A172 (cell line): ENCODE measurements at regions not wholly inside any gene's neighbourhood (a gene's known extent, or its start where the extent isn't known, plus 50 kb on each side); places are given as distances from the start of the nearest gene placed in this dataset.

Source experiments
- DNase-seq: peaks from one replicate; pipeline ENCODE4 v3.0.0-alpha.2; 2015; ENCODE audit warnings: low spot score

DNA sequence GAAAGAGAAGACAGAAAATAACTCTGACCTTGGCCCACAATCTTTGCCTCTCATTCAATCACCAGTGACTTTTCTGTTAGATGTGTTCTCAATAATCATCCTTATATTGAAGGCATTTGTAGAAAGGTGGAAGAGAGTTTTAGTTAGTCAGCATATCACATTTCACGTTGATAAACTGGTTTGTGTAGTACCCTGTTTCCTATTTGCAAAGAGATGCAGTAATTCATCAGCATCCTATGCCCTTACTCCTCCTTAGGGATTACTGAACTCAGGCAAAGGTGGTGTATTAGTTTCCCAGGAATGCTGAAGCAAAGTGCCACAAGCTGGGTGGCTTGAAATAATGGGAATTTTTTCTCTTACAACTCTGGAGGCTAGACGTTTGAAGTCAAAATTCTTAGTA, 145.0 kb downstream of the SPP2 start:
- no peak for DNase-seq

DNA sequence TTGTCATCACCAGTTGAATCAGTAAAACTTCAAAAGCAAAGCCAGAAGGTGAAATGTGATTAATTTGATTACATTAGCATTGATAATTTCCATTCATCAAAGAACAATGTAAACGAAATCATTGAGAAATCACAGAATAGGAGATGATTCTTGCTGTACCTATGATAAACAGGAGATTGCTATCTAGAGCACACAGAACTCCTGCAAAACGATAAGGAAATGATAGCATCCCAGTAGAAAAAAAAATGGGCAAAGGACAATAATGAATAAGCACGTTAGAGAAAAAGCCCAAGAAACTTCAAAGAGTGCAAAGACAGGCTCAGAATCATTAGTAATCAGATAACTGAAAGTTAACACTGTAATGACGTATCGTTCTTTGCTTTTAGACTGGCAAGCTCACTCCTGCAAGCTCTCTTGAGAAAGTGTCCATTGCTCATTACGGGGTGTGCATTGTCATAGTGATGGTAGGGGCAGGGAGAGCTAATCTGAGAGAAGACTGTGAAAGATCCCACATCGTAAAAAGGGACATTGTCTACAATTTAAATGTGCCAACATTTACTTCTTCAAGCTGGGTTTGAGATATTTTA, 143.6 kb downstream of the SPP2 start:
- no peak for DNase-seq

DNA sequence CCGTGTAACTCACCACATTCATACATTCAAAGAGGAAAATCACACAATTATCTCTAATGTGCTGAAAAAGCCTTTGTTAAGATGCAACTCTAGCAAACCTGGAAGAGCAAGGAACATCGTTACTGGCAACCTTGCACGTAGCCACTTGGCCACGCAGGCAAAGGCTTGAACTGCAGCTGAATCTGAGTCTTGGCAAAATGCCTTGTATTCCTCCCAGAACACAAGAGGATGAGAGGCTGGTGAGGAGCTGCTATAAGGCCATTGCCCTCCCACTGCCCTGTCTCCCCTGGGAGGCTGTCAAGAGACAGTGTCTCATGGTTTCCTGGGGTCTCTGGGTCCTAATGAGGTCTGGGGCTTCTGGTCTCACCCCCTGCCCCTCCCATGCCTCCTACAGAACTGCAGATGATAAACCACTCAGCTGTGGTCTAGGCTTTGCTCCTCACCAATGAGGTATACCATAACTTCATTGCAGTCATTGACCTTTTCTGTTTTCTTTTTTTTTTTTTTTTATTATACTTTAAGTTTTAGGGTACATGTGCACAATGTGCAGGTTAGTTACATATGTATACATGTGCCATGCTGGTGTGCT, 141.4 kb downstream of the SPP2 start:
- peak; percentile 60 for DNase-seq

DNA sequence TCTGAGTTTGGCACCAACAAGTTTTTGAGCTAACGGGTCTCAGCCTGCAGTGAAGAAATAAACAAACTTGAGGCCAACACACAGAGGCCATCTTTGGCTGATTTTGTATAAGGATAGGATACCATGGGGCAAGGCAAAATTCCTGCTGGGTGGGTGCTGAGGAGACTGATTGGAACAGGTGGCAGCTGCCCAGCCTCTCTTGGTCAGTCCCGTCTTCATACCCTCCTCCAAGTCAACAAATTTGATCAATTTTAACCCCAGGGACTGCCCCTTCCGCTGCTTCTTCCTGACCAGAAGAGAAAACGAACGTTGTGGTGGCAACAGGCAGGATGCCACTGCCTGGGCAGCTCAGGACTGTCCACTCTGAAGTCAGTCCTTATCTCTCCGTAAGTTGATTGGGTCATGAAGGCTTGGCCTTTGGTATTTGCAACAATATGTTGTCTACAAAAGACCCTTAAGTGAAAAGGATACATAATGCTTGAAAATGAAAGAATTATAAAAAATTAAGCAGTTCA, 139.3 kb downstream of the SPP2 start:
- DNase-seq: no peak

DNA sequence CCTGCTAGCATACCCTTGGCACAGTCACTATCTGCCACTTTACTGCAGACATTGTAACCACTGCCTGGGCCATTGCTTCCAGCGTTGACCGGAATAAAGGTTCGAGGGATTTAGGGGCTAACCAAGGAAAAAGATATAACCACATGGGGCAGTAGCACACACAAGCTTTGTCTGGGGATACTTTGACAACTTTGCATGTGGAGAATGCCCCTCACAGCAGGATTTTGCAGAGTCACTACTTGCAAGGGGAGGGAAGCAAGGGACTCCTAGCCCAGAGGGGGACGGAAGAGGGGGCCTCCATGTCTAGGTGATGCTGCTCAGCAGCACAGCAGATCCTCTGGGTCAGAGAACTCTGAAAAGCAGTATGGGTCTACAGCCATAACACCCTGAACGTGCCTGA, 138.7 kb downstream of the SPP2 start:
- no peak for DNase-seq

DNA sequence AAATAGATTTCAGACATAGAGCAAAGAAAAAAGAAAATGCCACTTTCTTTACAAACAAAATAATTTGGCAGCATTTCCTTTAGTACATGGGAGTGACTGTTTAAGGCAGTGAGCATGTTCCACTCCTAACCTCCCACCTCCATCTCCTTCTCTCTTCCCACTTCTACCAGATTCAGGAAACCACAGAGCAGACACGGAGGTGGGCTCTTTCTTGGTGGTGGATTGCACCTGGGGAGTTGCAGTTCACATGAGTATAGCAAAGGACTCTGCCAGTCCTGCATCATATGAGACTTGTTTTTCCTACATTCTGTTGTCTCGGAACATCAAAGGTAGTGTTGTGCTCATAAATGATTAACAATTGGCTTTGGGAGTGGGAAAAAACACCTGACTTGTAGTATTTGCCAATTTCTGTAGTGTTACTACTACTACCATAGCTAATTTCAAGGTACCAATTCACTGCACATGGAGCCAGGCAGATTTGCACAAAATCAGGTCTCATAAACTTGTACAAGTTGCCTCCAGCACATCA, 137.2 kb downstream of the SPP2 start:
- no peak for DNase-seq

DNA sequence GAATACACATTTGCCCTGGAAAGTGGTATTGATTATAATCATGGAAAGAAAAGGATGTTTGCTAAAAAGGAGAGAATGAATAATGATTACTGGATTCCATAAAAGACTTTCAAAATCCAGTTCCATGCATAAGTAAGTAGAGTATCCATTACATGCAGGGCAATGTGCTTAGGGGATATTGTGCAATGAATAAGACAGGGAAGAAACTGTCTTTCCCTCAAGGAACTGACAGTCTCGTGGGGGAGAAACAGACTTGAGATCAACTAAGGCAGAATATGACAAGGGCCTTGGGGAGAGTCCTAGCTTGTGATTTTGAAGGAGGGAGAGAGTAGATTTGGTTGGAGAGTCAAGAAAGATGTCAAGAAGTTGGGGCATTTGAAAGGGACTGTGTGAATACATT, 130.6 kb downstream of the SPP2 start:
- no peak for DNase-seq

DNA sequence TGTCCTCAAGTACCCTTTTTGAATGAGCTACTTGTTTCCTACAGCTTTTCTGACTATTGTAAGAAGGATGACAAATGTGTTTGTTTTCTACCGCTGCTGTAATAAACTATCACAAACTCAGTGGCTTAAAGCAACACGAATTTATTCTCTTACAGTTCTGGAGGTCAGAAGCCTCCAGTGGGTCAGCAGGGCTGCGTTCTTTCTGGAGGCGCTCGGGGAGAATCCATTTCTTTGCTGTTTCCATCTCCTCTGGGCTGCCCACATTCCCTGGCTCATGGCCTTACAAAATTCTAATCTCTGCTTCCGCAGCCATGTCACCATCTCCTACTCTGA, 128.5 kb downstream of the SPP2 start:
- no peak for DNase-seq

DNA sequence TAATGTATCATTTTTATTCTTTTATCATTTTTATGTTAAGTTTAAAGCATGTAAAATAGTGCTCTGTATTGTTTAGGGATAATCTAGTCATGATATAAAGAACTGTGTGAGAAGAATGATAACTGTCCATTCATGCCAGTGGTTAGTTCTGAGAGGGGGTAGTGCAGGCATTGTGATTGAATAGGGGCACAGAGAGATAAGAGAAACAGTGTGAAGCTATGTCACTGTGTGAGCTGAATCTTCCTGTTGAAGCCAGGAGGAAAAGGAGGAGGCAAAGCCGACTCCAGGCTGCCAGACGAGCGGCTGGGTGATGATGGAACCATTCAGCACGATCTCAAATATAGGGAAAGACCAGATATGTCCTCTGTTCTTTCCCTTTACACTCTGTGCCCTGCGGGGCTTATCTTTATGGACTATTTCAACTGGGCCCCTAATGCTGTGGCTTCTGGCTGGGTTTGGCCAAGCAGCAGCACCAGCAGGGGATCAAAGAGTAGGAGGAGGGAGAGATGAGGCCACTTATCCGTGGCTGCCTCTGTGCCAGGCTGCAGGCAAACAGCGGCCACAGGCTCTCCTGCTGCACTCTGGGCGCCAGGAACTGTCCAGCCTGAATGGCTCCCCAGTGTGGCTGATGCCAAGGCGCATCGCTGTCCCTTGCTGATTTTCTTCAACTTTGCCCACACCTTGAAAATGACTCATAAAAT, 128.0 kb downstream of the SPP2 start:
- DNase-seq: peak; percentile 92

DNA sequence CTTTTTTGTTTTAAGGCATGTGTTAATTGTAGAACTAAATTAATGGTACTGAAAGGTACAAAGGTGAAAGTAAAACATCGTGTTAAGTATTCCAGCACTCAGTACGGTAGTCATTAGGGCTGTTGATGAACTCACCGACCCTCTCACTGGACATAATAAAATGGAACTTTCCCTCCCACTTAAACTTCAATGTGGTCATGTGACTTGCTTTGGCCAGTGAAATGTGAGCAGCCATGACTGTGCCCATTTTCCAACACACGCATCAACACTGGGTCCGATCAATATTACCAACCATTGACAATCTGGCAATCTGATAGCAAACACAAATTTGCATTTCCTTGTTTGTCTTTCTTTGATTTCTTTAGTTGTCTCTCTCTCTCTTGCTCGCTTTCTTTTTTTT, 125.1 kb downstream of the SPP2 start:
- DNase-seq: no peak

DNA sequence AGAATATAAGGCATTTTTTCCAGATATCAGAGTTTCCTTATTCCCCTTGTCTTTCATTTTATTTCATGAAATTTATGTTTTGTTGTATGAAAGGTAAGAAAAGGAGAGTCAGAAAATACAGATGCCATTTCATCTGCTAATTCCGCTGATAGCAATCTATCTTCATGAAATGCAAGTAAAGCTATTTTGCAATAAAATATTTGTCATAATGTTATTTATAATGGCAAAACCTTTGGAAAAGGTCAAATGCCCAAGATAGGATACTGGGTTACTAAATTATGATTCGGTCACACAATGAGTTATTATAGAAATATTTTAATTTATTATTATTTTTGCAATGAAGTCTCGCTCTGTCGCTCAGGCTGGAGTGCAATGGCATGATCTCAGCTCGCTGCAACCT, 124.2 kb downstream of the SPP2 start:
- DNase-seq: no peak

DNA sequence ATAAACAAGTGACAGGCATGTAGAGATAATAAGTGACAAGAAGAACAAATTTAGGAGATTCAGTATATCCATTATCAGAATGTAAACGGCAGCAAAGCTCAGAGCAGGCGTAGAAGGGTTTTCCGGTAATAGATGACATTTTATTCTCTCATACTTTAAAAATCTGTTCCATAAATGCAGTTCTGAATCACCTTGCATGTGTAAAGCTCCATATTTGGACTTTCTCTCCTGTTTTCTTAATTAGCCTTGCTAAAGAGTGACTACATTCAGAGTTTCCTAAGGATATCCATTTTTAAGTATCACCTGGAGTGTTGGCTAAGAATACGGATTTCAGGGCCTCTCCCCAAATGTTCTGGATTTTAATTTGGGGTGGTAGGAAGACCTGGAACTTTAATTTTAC, 122.0 kb downstream of the SPP2 start:
- no peak for DNase-seq

DNA sequence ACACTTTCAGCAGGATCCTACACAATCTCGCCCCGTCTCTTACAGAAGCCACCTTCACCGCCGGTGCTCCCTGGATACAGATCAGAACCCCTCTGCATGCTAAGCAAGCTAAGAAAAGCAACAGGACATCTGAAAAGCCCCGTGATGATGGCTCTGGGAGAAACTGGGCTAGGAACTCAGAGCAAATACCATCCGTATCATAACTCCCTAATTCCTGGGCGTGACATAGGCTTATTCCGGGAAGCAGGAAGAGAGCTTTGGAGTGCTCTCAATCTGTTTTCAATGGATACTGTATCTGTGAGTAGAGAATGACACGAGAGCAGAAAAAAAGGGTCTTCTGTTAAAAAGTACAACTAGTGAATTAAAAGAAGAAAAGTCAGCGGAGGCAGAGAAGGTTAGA, 121.6 kb downstream of the SPP2 start:
- no peak for DNase-seq

DNA sequence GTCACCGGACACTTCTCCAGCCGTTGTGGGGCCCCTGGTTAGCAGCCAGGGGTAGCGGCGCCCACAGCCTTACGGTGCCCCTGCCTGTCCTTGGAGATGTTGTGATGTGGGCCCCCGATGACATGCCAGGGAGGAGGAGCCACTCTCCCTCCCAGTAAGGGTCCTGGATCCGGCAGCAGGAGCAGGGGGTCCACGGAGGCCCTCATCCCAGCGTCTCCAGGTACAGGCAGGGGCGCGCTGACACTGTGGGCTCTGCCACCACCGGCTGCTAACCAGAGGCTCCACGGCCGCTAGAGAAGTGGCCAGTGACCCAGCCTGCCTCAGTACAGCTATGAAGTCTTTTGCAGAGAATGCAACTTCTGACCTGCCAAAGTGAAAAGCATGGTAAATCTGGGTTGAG, 121.2 kb downstream of the SPP2 start:
- no peak for DNase-seq

DNA sequence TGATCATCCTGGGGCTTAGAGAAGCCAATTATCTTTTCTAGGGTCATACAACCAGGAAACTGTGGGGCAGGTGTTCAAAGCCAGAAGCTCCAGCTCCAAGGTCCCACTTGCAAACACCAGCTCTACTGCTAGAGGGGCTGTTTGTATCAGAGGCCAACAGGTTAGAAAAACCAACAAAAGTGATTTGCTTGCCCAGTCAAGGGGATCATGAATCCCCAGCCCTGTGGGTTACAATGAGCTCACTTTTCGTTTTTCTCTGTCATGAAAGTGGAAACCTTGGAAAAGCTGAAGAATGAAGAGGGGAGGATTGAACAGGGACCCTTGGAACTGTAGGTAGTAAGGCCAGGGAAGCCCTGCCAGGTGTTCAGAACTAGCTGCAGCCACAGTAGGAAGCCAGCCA, 119.2 kb downstream of the SPP2 start:
- no peak for DNase-seq

DNA sequence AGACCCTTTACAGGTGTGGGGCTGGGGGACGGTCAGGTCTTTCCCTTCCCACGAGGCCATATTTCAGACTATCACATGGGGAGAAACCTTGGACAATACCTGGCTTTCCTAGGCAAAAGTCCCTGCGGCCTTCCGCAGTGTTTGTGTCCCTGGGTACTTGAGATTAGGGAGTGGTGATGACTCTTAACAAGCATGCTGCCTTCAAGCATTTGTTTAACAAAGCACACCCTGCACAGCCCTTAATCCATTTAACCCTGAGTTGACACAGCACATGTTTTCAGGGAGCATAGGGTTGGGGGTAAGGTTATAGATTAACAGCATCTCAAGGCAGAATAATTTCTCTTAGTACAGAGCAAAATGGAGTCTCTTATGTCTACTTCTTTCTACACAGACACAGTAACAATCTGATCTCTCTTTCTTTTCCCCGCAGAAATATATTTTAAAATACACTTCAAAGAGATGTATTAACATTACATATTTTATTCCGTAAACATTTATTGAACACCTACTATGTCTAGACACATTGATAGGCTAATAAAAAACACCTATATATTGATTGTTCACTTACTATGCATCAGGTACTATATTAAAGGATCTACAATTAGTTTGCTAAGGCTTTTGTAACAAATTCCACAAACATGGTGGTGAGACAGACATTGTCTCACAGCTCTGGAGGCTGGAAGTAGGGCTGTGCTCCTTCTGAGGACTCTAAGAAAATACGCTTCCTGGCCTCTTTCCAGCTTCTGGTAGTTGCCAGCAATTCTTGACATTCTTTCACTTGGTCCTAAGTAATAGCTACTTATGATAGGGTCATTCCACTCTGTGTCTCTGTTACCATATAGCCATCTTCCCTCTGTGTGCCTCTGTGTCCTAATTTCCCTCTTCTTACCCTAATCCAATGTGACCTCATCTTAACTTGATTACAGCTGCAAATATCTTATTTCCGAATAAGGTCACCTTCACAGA, 118.4 kb downstream of the SPP2 start:
- DNase-seq: peak; percentile 84

DNA sequence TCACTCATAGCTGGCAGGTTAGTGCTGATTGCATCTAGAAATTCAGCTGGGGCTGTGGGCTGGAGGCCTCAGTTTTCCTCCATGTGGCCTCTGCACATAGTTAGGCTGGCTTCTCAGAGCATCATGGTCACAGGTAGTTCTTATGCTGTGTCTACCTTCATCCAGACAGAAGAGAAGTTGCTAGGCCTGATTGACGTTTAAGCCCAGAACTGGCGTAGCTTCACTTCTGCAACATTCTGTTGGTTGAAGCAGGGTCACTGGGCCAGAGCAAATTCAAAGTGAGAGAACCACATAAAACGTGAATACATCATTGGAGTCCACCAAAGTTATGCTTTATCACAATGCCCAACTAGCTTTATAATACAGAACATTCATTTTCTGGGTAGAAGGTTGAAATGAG, 116.0 kb downstream of the SPP2 start:
- DNase-seq: no peak

DNA sequence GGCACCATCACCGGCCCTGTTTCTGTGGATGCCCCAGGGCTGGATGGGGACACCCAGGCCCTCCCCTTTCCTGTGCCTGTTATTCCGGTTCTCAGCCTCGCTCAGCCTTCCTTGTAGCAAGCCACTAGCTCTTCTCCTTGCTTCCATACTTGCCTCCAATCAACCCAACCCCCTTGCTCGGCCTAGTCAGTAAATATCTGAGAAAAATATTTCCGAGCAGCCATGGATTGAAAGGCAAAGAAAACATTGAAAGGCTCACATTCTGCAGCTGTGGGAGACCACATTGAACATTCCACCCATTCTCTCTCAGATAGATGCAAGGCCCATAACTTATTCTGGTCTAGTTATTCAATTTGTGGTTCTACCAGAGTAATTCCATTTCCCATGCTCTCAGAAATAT, 114.9 kb downstream of the SPP2 start:
- DNase-seq: peak; percentile 66

DNA sequence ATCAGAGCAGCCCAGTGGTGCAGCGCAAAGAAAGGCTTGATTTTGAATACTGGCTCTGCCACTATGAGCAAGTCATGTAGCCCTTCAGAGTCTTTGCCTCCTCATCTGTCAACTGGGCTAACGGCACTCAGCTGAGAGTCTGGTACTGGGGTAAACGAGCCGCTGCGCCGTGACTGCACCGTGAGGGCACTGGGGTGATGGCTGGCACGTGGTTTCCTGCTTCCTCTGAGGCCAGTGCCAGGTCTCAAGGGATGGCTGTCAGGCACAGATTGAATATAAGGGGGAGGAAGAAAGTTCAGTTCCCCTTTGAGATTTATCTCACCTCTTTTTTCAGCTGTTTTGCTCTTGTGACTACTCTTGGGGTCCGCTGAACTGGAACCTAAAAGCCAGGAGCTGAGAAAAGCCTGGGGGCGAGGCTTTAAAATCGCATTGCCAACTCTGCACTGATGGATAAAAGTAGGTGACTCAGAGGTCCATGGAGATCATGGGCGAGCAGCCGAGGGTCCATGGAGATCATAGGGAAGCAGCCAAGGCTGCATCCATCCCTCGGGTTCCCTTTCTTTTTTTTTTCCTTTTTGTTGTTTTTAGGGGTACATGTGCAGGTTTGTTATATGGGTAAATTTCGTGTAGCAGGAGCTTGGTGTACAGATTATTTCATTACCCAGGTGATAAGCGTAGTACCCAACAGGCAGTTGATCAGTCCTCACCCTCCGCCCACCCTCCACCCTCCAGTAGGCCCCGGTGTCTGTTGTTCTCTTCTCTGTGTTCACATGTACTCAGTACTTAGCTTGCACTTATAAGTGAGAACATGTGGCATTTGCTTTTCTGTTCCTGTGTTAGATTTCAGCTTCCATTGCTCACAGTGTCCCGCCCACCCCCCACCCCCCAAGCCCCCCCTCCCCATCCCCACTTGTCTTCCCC, 114.3 kb downstream of the SPP2 start:
- no peak for DNase-seq

DNA sequence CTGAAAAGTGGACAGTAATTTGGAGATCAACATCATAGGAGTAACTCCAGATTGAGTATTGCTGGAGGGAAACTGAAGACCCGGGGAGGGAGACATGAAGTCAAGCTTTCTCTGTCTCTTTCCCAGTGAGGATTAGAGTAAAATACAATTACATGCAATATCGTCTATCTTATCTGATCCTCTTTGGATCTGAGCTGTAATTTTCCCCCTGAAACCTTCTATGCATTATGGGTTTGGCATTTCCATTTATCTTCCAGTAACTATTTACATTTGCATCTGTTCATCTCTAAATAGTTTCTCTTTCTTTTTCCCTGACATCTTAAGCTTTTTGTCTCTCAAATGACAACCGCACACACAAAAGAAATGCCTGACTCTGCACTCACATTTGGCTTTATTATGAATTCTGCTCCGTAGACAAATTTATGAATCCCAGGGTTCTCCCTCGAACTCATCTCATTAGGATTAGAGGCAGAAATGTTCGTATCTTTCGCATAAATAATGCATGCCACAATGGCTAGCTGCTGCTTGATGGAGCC, 113.1 kb downstream of the SPP2 start:
- DNase-seq: no peak

DNA sequence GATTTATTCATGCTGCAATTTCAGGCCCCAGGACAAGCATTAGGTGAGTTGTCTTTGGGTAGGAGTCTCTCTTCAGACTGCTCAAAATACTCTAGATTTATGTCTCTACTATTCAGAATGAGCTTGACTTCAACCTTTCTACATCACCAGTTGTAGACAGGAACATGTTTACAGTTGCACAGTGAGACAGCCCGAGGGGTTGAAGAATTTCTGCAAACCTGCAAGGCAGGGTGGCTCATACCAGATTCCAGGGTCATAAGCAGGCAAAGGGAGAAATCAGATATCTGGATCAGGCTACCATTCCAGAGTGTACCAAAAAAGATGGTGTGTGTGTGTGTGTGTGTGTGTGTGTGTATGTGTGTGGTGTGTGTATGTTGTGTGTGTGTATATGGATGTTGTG, 112.4 kb downstream of the SPP2 start:
- no peak for DNase-seq
